HepG2 (cell line): ENCODE measurements at regions not wholly inside any gene's neighbourhood (a gene's known extent, or its start where the extent isn't known, plus 50 kb on each side); places are given as distances from the start of the nearest gene placed in this dataset.

Source experiments
- ATAC-seq: fragments of 200-7000 bp; cut with Tn5 transposase; 3 replicates; pipeline ENCODE4 v1.9.1; 2020; ENCODE audit warnings: mild to moderate bottlenecking, moderate library complexity
- BruUV-seq: library from RNA; stranded (reverse); fragments of 400-500 nt; replicated peaks from 2 replicates; lab custom pipeline; 2021; lab: Mats Ljungman, UMichigan
- CTCF ChIA-PET: fragments of 300-600 bp; formaldehyde crosslinking; extraction: SDS; loops from one replicate; lab custom pipeline; 2021; ENCODE audit warnings: low total read pairs, inconsistent platforms, low intra/inter-chr PET ratio; lab: Yijun Ruan, JAX
- POLR2A ChIA-PET: fragments of 350-600 bp; sonication (Branson Sonifier 250); formaldehyde crosslinking; loops from one replicate; lab custom pipeline; 2020; ENCODE audit warnings: antibody characterized with exemption, inconsistent platforms; lab: Yijun Ruan, JAX
- DNase-seq: peaks from one replicate; pipeline ENCODE4 v3.0.0-alpha.2; 2015; ENCODE audit warnings: low spot score
- FAIRE-seq: peaks from 3 replicates; lab custom pipeline; 2011; peaks lifted over from hg19 to GRCh38; lab: Jason Lieb, UNC
- H2AFZ ChIP-seq: one replicate; pipeline ENCODE4 v1.6.1; 2011; ENCODE audit warnings: low read length, inconsistent platforms
- H3K27ac ChIP-seq: fragments of 300-600 bp; 3 replicates; pipeline ENCODE4 v1.8.0; 2011; ENCODE audit warnings: mixed run types, mild to moderate bottlenecking, mixed read lengths, low read length, inconsistent platforms; ENCODE audit not compliant: insufficient read depth; ENCODE audit errors: extremely low read length
- H3K27me3 ChIP-seq, 2 experiments: fragments of 200-600 bp in 1 of 2; 2 replicates in 1 of 2; 3 replicates in 1 of 2; pipeline versions ENCODE4 v1.6.0 to v1.8.0; 2011; ENCODE audit warnings: low read length in 2 of 2, mild to moderate bottlenecking in 2 of 2, moderate library complexity in 2 of 2, inconsistent platforms in 1 of 2; ENCODE audit not compliant: insufficient read depth in 2 of 2, control insufficient read depth in 1 of 2
- H3K36me3 ChIP-seq, 2 experiments: fragments of 200-600 bp in 1 of 2; replicated peaks in 1 of 2; 2 replicates in 1 of 2; 3 replicates in 1 of 2; pipeline versions ENCODE4 v1.5.1 to v1.8.0; 2011; ENCODE audit warnings: low read length in 2 of 2, inconsistent platforms in 1 of 2; ENCODE audit not compliant: insufficient read depth in 2 of 2, control insufficient read depth in 1 of 2
- H3K4me1 ChIP-seq: 2 replicates; pipeline ENCODE4 v1.5.1; 2012; ENCODE audit warnings: low read length, inconsistent platforms; ENCODE audit not compliant: insufficient read depth
- H3K4me2 ChIP-seq: 2 replicates; pipeline ENCODE4 v1.6.0; 2011; ENCODE audit warnings: low read depth, low read length, inconsistent platforms
- H3K4me3 ChIP-seq, 3 experiments: fragments of 200-600 bp in 1 of 3; sonication (generic), shearing (Covaris generic) in 1 of 3; replicated peaks in 1 of 3; 2 replicates each; pipeline ENCODE4 v1.5.1; 2011 to 2016; ENCODE audit warnings: low read length in 3 of 3, inconsistent platforms in 2 of 3, low read depth in 2 of 3, mild to moderate bottlenecking in 2 of 3, control low read depth in 1 of 3, mixed read lengths in 1 of 3; ENCODE audit not compliant: insufficient read depth in 1 of 3
- H3K79me2 ChIP-seq: one replicate; pipeline ENCODE4 v1.6.1; 2011; ENCODE audit warnings: low read length, inconsistent platforms; ENCODE audit not compliant: insufficient read depth
- H3K9ac ChIP-seq: 2 replicates; pipeline ENCODE4 v1.6.0; 2011; ENCODE audit warnings: mild to moderate bottlenecking, low read depth, low read length, inconsistent platforms; ENCODE audit not compliant: insufficient read depth
- H3K9me3 ChIP-seq: 2 replicates; pipeline ENCODE4 v1.5.1; 2012; ENCODE audit warnings: mild to moderate bottlenecking, low read length
- H4K20me1 ChIP-seq: 2 replicates; pipeline ENCODE4 v1.6.0; 2011; ENCODE audit warnings: inconsistent platforms, mild to moderate bottlenecking, low read length, moderate library complexity; ENCODE audit not compliant: insufficient read depth
- ARNT ChIP-seq: fragments of 450-650 bp; IDR thresholded peaks from 2 replicates; pipeline ENCODE4 v1.6.1; 2017
- ARNT2 ChIP-seq: sonication (generic); formaldehyde crosslinking; IDR thresholded peaks from 2 replicates; pipeline ENCODE4 v1.8.0; 2022; ENCODE audit warnings: mild to moderate bottlenecking, low read depth, missing genetic modification reagents, moderate library complexity
- CC2D1A ChIP-seq: sonication (generic); formaldehyde crosslinking; IDR thresholded peaks from 2 replicates; pipeline ENCODE4 v1.8.1; 2023; ENCODE audit warnings: mild to moderate bottlenecking, missing genetic modification reagents
- CHD2 ChIP-seq: IDR thresholded peaks from 2 replicates; pipeline ENCODE4 v1.6.1; 2011; ENCODE audit warnings: low read depth, low read length, improper control_type of control experiment
- HNRNPUL1 ChIP-seq: fragments of 200-400 bp; formaldehyde crosslinking; IDR thresholded peaks from 2 replicates; pipeline ENCODE4 v1.6.1; 2017; ENCODE audit warnings: low read depth, mild to moderate bottlenecking, low read length, moderate library complexity
- KMT2B ChIP-seq: IDR thresholded peaks from 2 replicates; pipeline ENCODE4 v1.6.1; 2016; ENCODE audit warnings: missing genetic modification reagents, missing compliant biosample characterization
- MAFG ChIP-seq: sonication (generic); formaldehyde crosslinking; IDR thresholded peaks from 2 replicates; pipeline ENCODE4 v1.5.1; 2020; ENCODE audit warnings: mild to moderate bottlenecking, missing genetic modification reagents
- MBNL3 ChIP-seq: fragments of 250-450 bp; sonication (Bioruptor Pico); conservative IDR thresholded peaks from 2 replicates; pipeline ENCODE4 v1.8.0; 2022; ENCODE audit warnings: mild to moderate bottlenecking, inconsistent platforms
- RFXANK ChIP-seq: IDR thresholded peaks from 2 replicates; pipeline ENCODE4 v1.6.1; 2016
- SKI ChIP-seq: fragments of 450-650 bp; IDR thresholded peaks from one replicate; pipeline ENCODE4 v1.6.1; 2018; ENCODE audit warnings: mild to moderate bottlenecking; ENCODE audit not compliant: partially characterized antibody
- SMAD9 ChIP-seq: sonication (generic); formaldehyde crosslinking; IDR thresholded peaks from 2 replicates; pipeline ENCODE4 v1.5.1; 2020; ENCODE audit warnings: mild to moderate bottlenecking, missing genetic modification reagents
- TP53 ChIP-seq: sonication (generic); formaldehyde crosslinking; conservative IDR thresholded peaks from 2 replicates; pipeline ENCODE4 v1.4.0; 2020; ENCODE audit warnings: missing genetic modification reagents
- ZNF317 ChIP-seq: sonication (generic); formaldehyde crosslinking; IDR thresholded peaks from 2 replicates; pipeline ENCODE4 v1.5.0; 2020; ENCODE audit warnings: mild to moderate bottlenecking, missing genetic modification reagents
- WGBS: methylation state at CpG from one replicate; pipeline ENCODE4 v1.1.6; 2017; ENCODE audit warnings: low lambda C conversion rate; 5-methylcytosine and 5-hydroxymethylcytosine counted together
- in situ Hi-C: cut with HindIII; loops from 2 replicates; pipeline ENCODE4 v1.10.0; 2017; ENCODE audit warnings: low pct_unique_long_range_greater_than_20kb; ENCODE audit not compliant: extremely low pct_ligation_motif_present
- intact Hi-C: fragments of 100-400 bp; cut with micrococcal nuclease; formaldehyde crosslinking; loops from one replicate; pipeline ENCODE4 v1.10.0; 2022; ENCODE audit not compliant: unreplicated experiment
- TF ChIP-seq, protein P1 (sequence below): sonication (generic); formaldehyde crosslinking; IDR thresholded peaks from 2 replicates; pipeline ENCODE4 v1.4.0; 2020; ENCODE audit warnings: mild to moderate bottlenecking, missing genetic modification reagents, borderline replicate concordance
- TF ChIP-seq, protein P2 (sequence below): sonication (generic); formaldehyde crosslinking; IDR thresholded peaks from 2 replicates; pipeline ENCODE4 v1.4.0; 2020; ENCODE audit warnings: missing genetic modification reagents, borderline replicate concordance

DNA sequence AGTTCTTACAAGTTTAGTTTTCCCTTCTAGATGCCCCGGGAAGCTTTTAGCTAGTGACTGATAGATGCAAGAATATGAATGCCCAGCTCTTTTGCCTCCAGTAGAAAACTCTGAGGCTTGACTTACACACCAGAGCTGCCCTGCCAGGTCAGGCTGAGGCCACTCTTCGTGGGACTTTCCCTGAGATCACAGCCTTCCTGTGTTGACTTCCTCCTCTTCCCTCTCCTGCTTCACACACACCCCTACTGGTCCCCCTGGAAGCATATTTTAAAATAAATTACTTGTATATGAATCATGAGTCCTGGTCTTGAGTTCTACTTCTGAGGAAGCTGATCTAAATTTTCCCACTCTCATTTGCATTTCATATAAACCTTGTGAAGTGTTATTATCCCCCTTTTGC lies 413.7 kb downstream of the PDCD6IP start:
- Histone ChIP-seq H3K9ac (no peak overlapping the region), H3K27ac (no peak overlapping the region), H4K20me1 (no peaks in the 10 kb centered on the region), H3K79me2 (no peaks in the 10 kb centered on the region), H3K36me3 (no peaks in the 10 kb centered on the region), H3K4me2 (no peak overlapping the region), H3K27me3 (no peaks in the 10 kb centered on the region), H3K9me3 (no peaks in the 10 kb centered on the region), H2AFZ (no peak overlapping the region), H3K4me3 (no peak overlapping the region), H3K4me1 (no peaks in the 10 kb centered on the region)
- DNase-seq (no peak), ATAC-seq (no peak), FAIRE-seq (no peak)
- 4% methylated on average over 2 of the region's 2 CpGs for WGBS
- BruUV-seq, result no TSS peak
- ChIA-PET CTCF (no interaction called here), POLR2A (no interaction called here)
- in situ Hi-C loops, result no loop called here
- intact Hi-C loops, result no loop called here
- no peak for TF ChIP-seq RFXANK (CRISPR knock-in tag)
- TF ChIP-seq, protein P1, sequence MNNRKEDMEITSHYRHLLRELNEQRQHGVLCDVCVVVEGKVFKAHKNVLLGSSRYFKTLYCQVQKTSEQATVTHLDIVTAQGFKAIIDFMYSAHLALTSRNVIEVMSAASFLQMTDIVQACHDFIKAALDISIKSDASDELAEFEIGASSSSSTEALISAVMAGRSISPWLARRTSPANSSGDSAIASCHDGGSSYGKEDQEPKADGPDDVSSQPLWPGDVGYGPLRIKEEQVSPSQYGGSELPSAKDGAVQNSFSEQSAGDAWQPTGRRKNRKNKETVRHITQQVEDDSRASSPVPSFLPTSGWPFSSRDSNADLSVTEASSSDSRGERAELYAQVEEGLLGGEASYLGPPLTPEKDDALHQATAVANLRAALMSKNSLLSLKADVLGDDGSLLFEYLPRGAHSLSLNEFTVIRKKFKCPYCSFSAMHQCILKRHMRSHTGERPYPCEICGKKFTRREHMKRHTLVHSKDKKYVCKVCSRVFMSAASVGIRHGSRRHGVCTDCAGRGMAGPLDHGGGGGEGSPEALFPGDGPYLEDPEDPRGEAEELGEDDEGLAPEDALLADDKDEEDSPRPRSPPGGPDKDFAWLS (CRISPR knock-in tag), result no peak
- no peak for TF ChIP-seq KMT2B (CRISPR knock-in tag)
- TF ChIP-seq HNRNPUL1, result no peak
- TF ChIP-seq CC2D1A (CRISPR knock-in tag), result no peak
- TF ChIP-seq ZNF317 (CRISPR knock-in tag), result no peak
- no peak for TF ChIP-seq CHD2
- no peak for TF ChIP-seq ARNT2 (CRISPR knock-in tag)
- TF ChIP-seq TP53 (CRISPR knock-in tag), result no peak
- no peak for TF ChIP-seq MBNL3 (CRISPR knock-in tag)
- no peak for TF ChIP-seq ARNT
- no peak for TF ChIP-seq SKI
- TF ChIP-seq MAFG, result no peak
- TF ChIP-seq SMAD9 (CRISPR knock-in tag), result no peak
- TF ChIP-seq, protein P2, sequence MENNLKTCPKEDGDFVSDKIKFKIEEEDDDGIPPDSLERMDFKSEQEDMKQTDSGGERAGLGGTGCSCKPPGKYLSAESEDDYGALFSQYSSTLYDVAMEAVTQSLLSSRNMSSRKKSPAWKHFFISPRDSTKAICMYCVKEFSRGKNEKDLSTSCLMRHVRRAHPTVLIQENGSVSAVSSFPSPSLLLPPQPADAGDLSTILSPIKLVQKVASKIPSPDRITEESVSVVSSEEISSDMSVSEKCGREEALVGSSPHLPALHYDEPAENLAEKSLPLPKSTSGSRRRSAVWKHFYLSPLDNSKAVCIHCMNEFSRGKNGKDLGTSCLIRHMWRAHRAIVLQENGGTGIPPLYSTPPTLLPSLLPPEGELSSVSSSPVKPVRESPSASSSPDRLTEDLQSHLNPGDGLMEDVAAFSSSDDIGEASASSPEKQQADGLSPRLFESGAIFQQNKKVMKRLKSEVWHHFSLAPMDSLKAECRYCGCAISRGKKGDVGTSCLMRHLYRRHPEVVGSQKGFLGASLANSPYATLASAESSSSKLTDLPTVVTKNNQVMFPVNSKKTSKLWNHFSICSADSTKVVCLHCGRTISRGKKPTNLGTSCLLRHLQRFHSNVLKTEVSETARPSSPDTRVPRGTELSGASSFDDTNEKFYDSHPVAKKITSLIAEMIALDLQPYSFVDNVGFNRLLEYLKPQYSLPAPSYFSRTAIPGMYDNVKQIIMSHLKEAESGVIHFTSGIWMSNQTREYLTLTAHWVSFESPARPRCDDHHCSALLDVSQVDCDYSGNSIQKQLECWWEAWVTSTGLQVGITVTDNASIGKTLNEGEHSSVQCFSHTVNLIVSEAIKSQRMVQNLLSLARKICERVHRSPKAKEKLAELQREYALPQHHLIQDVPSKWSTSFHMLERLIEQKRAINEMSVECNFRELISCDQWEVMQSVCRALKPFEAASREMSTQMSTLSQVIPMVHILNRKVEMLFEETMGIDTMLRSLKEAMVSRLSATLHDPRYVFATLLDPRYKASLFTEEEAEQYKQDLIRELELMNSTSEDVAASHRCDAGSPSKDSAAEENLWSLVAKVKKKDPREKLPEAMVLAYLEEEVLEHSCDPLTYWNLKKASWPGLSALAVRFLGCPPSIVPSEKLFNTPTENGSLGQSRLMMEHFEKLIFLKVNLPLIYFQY, result no peak
